ENCODE measurements at regions not wholly inside any gene's neighbourhood (a gene's known extent, or its start where the extent isn't known, plus 50 kb on each side); places are given as distances from the start of the nearest gene placed in this dataset.

DNA sequence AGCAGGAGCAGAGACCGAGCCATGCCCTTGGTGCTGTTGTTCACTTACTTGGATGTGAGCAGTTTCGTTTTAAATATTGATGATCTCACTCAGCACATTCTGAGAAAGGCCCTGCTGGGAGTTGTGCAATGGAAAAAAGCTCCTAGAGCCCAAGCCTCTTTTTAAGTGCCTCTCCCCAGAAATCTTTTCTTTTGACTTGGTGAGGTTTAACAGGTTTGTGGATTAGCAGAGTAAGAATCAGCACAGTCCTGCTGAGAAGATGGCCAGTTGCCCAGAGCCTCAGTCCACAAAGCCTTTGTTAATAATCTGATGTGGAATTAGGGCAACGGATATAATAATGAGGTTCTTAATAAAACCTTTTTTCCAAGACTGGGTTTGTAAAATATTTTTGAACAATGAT lies 157.5 kb upstream of the ATP6AP2 start (continued):
- TF ChIP-seq NFATC3 (CRISPR knock-in tag; IDR thresholded peaks at IDR 0.05) (no peak), HOXA5 (CRISPR knock-in tag; IDR thresholded peaks at IDR 0.05) (no peak), JUNB (CRISPR knock-in tag; IDR thresholded peaks at IDR 0.05; ENCODE audit: borderline replicate concordance) (no peak), ZNF652 (CRISPR knock-in tag; IDR thresholded peaks at IDR 0.05; ENCODE audit: borderline replicate concordance, low read depth) (no peak), HMG20A (CRISPR knock-in tag; IDR thresholded peaks at IDR 0.05; ENCODE audit: borderline replicate concordance) (no peak)
- TF ChIP-seq, protein P1, sequence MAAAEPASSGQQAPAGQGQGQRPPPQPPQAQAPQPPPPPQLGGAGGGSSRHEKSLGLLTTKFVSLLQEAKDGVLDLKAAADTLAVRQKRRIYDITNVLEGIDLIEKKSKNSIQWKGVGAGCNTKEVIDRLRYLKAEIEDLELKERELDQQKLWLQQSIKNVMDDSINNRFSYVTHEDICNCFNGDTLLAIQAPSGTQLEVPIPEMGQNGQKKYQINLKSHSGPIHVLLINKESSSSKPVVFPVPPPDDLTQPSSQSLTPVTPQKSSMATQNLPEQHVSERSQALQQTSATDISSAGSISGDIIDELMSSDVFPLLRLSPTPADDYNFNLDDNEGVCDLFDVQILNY (CRISPR knock-in tag; conservative IDR thresholded peaks at IDR 0.05): no peak

DNA sequence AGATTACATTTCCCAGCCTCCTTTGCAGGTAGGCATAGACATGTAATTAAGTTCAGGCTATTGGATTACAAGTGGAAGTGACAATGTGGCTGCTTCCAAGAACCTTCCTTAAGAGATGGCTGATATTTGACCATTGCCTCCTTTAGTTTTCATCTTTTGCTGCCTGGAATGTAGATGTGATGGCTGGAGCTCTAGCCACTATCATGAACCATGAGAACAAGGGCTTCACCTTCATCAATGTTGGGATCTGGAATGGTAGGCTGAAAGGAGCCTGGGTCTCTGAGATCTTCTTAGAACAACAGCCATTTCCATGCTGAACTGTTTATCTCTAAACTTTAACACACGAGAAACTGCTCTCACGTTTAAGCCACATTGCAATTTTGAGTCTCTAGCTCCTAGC lies 158.7 kb upstream of the ATP6AP2 start:
- H3K27ac ChIP-seq (ENCODE audit: extremely low read length, insufficient read depth, low read length): no peak overlapping the region
- H3K9me3 ChIP-seq (ENCODE audit: low read length): no peaks in the 10 kb centered on the region
- POLR2A ChIA-PET: no interaction called here
- no peak overlapping the region for H3K9ac ChIP-seq (ENCODE audit: insufficient read depth, low read depth, low read length)
- CTCF ChIA-PET (ENCODE audit: low intra/inter-chr PET ratio, low total read pairs): no interaction called here
- BruUV-seq (replicated peaks): no TSS peak
- FAIRE-seq (no peak), DNase-seq (ENCODE audit: low spot score) (no peak), ATAC-seq (no peak)
- H3K4me3 ChIP-seq (replicated peaks in 1 of 3; ENCODE audit: insufficient read depth in 1 of 3, low read depth in 2 of 3, low read length in 3 of 3): no peak overlapping the region
- H2AFZ ChIP-seq (ENCODE audit: low read length): no peak overlapping the region
- no peak for TF ChIP-seq ZNF761 (CRISPR knock-in tag; conservative IDR thresholded peaks at IDR 0.05)
- no peak for TF ChIP-seq ARNT (IDR thresholded peaks at IDR 0.05)
- TF ChIP-seq ZNF343 (CRISPR knock-in tag; IDR thresholded peaks at IDR 0.05): no peak
- no peak for TF ChIP-seq POLR2G (IDR thresholded peaks at IDR 0.05; ENCODE audit: low read depth, low read length)
- TF ChIP-seq MTF1 (CRISPR knock-in tag; IDR thresholded peaks at IDR 0.05): no peak
- TF ChIP-seq BRD4 (CRISPR knock-in tag; IDR thresholded peaks at IDR 0.05): no peak
- TF ChIP-seq ZSCAN22 (CRISPR knock-in tag; IDR thresholded peaks at IDR 0.05): no peak
- TF ChIP-seq, protein P2, sequence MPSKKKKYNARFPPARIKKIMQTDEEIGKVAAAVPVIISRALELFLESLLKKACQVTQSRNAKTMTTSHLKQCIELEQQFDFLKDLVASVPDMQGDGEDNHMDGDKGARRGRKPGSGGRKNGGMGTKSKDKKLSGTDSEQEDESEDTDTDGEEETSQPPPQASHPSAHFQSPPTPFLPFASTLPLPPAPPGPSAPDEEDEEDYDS (CRISPR knock-in tag; IDR thresholded peaks at IDR 0.05): no peak
- TF ChIP-seq GFI1 (CRISPR knock-in tag; IDR thresholded peaks at IDR 0.05; ENCODE audit: borderline replicate concordance): no peak
- TF ChIP-seq ZNF777 (CRISPR knock-in tag; IDR thresholded peaks at IDR 0.05): no peak
- TF ChIP-seq KAT8 (CRISPR knock-in tag; IDR thresholded peaks at IDR 0.05): no peak
- TF ChIP-seq HES4 (CRISPR knock-in tag; IDR thresholded peaks at IDR 0.05; ENCODE audit: borderline replicate concordance): no peak
- TF ChIP-seq NR3C1 (CRISPR knock-in tag; IDR thresholded peaks at IDR 0.05): no peak
- no peak for TF ChIP-seq NFKB2 (CRISPR knock-in tag; IDR thresholded peaks at IDR 0.05; ENCODE audit: borderline replicate concordance)
- no peak for TF ChIP-seq ZNF546 (CRISPR knock-in tag; conservative IDR thresholded peaks at IDR 0.05)
- TF ChIP-seq RFXAP (CRISPR knock-in tag; IDR thresholded peaks at IDR 0.05; ENCODE audit: borderline replicate concordance): no peak
- no peak for TF ChIP-seq ARNT2 (CRISPR knock-in tag; IDR thresholded peaks at IDR 0.05; ENCODE audit: low read depth)
- TF ChIP-seq ZNF496 (CRISPR knock-in tag; IDR thresholded peaks at IDR 0.05; ENCODE audit: insufficient replicate concordance): no peak
- no peak for TF ChIP-seq PLRG1 (conservative IDR thresholded peaks at IDR 0.05)
- in situ Hi-C loops (cut with HindIII; ENCODE audit: extremely low pct_ligation_motif_present, low pct_unique_long_range_greater_than_20kb): no loop called here
- WGBS (ENCODE audit: low lambda C conversion rate): no CpG with 5 or more reads among the region's 2 CpGs
- no peaks in the 10 kb centered on the region for H3K27me3 ChIP-seq (ENCODE audit: control insufficient read depth in 1 of 2, insufficient read depth in 2 of 2, low read length in 2 of 2)
- H3K4me1 ChIP-seq (ENCODE audit: insufficient read depth, low read length): peaks cover 10% of the 10 kb centered on the region; the same call in 1 of the 2 replicates
- H3K79me2 ChIP-seq (ENCODE audit: insufficient read depth, low read length): no peaks in the 10 kb centered on the region
- H4K20me1 ChIP-seq (ENCODE audit: insufficient read depth, low read length): no peaks in the 10 kb centered on the region
- intact Hi-C loops (cut with micrococcal nuclease; ENCODE audit: unreplicated experiment): no loop called here
- no peak overlapping the region for H3K4me2 ChIP-seq (ENCODE audit: low read depth, low read length)
- no peaks in the 10 kb centered on the region for H3K36me3 ChIP-seq (replicated peaks in 1 of 2; ENCODE audit: control insufficient read depth in 1 of 2, insufficient read depth in 2 of 2, low read length in 2 of 2)

All from HepG2 (cell line).